GM21360 (cell line): ENCODE measurements at regions not wholly inside any gene's neighbourhood (a gene's known extent, or its start where the extent isn't known, plus 50 kb on each side); places are given as distances from the start of the nearest gene placed in this dataset.

Experiments
- ATAC-seq: cut with Tn5 transposase; IDR thresholded peaks from one replicate; pipeline ENCODE4 v1.9.1; 2021; ENCODE audit warnings: mild to moderate bottlenecking, moderate library complexity; ENCODE audit not compliant: unreplicated experiment

- no peak for ATAC-seq
Observed at GRCh38 chr1:87717157-87717670, 388.5 kb downstream of the LMO4 start.

DNA sequence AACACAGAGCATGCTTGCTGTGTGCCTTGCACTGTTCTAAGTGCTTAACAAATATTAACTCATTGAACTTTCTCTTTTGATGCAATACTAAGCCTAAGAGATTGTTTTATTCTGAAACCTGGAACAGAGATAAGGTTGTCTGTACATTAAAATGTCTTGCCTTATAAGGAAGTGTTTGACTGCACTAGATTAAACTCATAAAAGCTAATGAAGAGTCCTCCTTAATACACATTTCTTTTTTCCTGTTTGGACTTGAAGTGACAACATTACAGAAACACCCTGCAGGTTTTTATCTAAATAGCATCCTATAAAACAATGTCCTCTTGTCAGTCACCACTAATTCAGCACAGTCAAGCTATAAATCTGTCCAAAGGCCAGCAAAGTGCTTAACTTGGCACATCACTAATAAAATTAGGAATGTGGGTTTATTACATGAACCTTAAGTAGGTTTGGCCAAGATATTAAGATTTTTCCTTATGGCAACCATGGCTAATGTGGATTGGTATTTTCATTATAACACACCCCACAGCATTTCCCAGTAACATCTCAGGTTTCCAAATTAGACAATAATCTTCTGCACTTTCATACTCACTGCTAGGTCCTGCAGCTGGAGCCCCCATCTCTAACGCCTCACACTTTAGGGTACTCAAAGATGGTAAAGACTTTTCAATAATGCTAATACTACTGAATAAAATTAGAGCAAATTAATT, 389.7 kb downstream of the LMO4 start:
- ATAC-seq, result no peak

DNA sequence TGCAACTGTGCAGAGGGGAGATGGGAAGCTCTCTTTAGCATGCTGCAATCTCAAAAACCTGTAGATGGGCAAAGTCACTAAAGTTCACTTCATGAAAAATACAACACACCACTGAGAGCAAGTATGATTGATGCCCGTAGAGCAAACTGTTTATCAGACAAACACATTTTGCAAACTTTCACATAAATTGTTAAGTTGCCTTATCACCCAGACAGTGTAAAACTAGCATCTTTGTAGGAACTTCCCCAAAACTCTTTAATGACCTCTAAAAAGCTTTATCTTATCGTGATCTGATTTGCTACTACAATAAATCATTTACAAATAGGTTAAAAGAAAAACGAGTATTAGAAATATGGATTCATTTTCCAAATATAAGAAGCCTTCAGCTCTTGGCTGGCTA, 391.0 kb downstream of the LMO4 start:
- ATAC-seq, result no peak

DNA sequence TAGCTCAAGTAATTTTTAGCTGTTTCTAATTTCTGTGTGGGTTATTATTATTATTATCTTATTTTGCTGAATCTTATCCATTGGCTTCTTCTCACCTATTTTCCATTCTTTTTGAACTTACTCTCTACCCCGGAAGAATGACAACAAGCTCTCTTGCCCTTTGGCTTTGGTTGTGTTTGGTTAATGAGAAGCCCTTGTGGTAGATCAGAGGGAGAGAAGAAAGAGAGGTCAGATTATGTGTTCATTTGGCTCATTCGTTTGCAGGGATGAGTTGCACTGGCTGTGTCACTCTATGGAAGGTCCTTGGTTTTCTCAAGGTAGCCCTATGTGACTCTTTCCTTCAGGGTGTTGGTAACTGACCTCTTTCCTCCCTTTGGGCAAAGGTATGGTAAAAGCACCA, 391.9 kb downstream of the LMO4 start:
- ATAC-seq, result no peak

DNA sequence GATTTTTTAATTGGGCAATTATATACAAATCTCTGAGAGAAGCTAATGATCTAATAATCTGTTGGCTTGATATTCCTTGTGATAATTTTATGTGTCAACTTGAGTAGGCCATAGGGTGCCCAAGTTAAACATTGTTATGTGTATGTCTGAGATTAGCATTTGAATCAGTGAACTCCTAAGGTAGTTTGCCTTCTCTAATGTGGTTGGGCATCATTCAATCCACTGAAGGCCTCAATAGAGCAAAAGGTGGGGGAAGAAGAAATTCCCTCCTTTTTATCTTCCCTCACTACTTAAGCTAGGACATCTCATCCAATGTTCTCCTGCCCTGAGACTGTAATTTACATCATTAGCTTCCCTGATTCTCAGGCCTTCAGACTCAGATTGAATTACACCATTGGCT, 394.5 kb downstream of the LMO4 start:
- no peak for ATAC-seq

GRCh38 chr1:87728169-87728568, 399.5 kb downstream of the LMO4 start:
- no peak for ATAC-seq

DNA sequence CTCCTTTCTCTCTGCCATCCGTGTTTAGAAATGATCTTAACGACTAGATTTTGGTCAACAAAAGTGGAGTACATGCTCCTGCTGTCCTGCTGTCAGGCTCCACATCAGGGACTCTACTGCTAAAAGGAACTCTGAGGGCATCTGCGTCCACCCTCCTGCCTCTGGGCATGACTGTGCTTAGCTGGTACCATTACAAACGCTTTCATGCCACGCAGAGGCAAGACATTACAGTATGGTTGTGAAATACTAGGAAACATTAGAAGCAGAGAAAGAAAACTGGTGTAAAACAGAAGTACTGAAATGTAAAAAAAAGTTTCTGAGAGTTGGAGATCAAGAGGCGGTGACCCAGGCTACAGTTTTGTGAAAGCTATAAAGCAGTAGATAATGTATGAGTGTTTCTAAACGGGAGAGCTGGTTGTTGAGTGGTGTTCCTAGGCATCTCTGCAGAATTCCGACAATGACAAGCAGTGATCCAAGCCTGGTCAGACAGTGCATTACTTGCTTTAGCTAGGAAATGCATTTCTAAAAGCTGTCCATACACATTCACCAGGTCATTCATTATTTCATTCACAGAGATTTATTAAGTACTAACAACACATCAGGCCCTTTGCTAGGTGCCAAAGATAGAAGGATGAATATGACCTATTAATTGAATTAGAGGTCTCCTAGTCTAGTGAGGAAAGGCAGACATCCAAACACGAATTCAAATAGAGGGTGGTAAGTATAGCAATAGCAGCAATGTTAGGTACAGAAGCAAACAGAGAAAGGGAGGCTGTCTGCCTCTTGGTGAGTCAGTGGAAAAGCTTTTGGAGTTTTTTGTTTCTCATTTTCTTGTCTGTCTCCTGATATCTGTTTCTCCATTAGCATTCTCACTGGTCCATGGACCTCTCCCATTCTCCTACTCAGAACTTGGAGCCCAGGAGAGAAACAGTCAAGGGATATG, 401.9 kb downstream of the LMO4 start:
- no peak for ATAC-seq

DNA sequence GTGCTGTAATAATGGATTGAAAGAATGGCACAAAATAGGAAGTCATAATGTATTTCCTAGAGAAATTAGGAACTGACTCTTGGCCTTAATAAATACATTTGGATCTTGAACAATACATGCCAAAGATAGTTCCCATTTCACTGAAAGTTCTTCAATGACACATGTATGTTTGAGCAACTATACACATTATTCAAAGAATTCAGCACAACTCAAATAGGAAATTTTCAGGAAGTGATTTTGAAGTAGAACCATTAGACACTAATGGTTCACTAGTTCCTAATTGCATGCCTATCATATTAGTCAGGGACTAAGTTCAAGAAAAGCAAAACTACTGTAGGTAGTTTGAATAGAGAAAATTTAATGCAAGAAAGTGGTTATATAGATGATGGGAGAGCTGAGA, 404.7 kb downstream of the LMO4 start:
- no peak for ATAC-seq

- no peak for ATAC-seq
Observed at GRCh38 chr1:87735750-87736149, 407.1 kb downstream of the LMO4 start.

DNA sequence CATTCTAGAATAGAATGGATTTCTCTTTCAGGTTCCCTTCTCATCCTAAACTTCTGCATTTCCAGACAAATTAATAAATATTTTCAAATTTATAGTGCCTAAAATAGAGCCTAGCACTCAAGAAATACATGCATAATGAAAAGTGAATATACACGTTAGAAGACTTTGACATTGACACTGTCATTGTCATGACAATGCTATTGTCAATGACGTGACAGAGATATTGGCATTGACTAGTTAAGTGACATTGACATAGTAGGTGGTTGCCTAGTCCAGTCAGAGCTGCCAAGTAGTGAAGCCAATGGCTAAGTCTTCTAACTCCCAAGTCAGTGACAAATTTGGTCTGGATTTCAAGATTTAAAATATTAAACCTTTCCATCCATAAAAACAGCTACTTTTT, 410.5 kb downstream of the LMO4 start:
- ATAC-seq, result no peak

DNA sequence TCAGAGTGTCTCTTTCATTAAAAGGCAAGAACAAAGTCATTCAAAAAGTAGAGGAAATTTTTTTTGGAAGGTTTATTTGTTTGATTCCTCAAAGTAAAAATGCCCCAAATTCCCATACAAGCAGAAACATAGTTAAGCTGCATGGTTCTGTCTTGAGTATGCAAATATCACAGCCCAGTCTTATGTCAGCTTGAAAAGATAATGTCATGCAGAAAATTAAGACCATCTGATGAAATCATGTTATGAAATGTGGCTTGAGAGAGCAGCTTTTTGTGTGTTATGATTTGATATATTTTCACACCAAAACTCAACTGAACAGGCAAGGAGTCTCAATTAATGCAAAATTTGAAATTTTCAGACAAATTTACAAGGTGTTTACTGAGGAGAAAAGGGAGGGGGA, 411.0 kb downstream of the LMO4 start:
- ATAC-seq, result no peak

- ATAC-seq, result no peak
Observed at GRCh38 chr1:87743256-87743655, 414.6 kb downstream of the LMO4 start.

- no peak for ATAC-seq
Observed at GRCh38 chr1:87744056-87744455, 415.4 kb downstream of the LMO4 start.

DNA sequence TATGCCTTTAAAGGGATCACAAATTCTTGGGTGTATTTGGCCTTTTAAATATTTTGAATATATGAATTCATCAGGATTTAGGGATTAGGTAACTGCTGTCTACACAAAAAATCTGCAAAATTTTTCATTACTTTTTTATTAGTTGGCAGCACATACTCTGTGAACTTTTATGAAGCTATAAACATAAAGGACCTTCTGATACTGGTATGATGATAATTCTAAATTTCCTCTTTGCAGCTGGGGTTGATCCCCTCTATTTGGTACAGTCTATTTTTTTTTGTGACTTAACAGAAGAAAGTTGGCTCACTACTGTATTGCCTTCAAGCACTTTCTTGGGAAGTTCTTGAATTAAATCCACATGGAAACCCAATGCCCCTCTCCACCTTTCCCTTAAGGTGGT, 416.1 kb downstream of the LMO4 start:
- no peak for ATAC-seq

DNA sequence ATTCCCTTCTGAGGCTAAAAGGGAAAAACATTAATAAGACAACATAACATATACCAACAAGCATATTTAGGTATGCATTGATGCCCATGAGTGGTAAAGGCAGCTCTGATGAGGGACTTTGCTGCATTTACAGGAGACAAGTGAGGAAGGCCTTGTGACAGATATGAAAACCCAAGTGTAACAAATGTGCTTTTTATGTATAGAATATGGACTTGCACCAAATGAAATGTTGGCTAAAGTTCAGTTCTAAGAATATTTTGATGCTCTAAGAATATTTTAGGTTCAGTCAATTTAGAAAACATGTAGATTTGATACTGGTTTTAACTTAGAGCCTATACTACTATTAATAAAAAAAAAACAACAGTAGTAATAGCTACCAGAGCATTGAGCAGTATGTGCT, 424.7 kb downstream of the LMO4 start:
- no peak for ATAC-seq

GRCh38 chr1:87754139-87754538, 425.5 kb downstream of the LMO4 start:
- no peak for ATAC-seq

GRCh38 chr1:87757676-87758075, 429.0 kb downstream of the LMO4 start:
- ATAC-seq, result no peak

DNA sequence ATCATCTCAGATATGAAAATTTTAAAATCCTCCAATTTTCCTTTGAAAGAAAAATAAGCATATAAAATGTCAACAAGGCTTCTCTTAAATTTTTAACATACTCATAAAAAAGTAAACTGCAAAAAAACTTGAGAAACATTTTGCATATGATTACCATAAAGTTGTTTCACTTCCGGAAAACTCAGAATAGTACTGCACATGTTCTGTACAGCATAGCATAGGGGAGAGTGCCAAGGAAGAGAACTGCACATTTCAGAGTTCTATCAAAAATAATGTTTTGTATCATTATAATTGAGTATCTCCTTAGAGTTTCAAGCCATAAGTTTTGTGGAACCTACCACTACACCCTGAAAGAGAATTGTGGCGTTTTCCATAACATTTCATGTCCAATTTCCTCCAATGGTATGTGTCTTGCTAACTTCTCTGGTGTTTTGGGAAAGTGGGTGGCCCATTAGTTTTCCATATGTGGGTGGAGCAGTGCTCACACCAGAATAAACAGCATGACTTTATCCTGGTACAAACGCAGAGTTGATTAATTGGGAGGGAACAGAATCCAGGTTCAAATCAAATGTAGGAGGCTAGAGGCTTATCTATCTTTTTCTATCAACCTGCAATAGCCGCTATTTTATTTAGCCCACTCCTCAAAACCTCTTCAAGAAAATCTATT, 430.9 kb downstream of the LMO4 start:
- no peak for ATAC-seq

DNA sequence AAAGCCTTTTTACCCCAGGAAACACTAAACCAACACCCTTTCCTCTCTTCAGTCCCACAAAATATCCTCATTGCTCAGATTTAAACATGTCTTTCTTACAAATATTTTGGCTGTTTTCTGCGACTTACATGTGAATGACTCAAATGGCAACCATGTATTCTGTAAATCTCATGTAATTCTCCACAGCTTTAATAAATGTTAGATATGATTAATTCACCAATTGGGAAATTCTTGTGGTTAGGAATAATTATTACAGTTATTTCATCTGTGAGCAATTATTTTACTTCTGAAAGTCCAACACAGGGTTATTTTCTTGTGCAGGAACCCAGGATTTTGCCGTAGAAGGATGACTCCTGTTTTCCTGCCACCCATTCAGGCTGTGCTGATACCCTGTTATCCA, 431.5 kb downstream of the LMO4 start:
- ATAC-seq, result no peak

DNA sequence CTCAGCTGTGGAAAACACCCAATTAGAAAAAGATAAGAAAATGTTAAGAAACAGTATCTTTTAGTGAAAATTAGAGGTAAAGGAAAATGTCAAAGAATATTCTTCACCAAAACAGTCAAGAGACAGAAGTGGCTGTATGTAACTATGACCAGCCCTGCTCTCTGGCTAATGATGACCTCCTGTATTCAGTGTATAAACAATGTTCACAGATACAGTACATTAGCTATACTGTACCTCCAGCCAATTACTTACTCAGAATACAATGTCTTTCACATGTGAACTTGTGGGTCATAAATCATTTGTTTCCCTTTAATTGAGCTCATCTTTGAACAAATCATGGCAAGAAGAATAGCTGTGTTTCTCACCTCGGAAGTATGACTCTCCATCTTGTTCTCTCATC, 432.0 kb downstream of the LMO4 start:
- no peak for ATAC-seq

GRCh38 chr1:87763483-87763882, 434.8 kb downstream of the LMO4 start:
- no peak for ATAC-seq
